PC-9 (cell line): ENCODE measurements at regions not wholly inside any gene's neighbourhood (a gene's known extent, or its start where the extent isn't known, plus 50 kb on each side); places are given as distances from the start of the nearest gene placed in this dataset.

Experiments
- BruUV-seq: library from RNA; stranded (reverse); fragments of 400-500 nt; replicated peaks from 2 replicates; lab custom pipeline; 2021; lab: Mats Ljungman, UMichigan
- CTCF ChIA-PET: fragments of 300-600 bp; sonication (Branson Sonifier 250); formaldehyde crosslinking; loops from one replicate; lab custom pipeline; 2022; ENCODE audit warnings: antibody characterized with exemption; lab: Charles Lee
- POLR2A ChIA-PET: fragments of 300-600 bp; sonication (Branson Sonifier 250); formaldehyde crosslinking; loops from one replicate; lab custom pipeline; 2022; ENCODE audit warnings: antibody characterized with exemption; ENCODE audit not compliant: unreplicated experiment; lab: Charles Lee
- DNase-seq, 2 experiments: peaks; one replicate each; pipeline versions ENCODE4 v3.0.0 to v3.0.0-alpha.2; 2015 to 2022; ENCODE audit warnings: mixed read lengths in 1 of 2
- H2AFZ ChIP-seq: fragments of 200-600 bp; sonication (generic); 2 replicates; pipeline ENCODE4 v1.8.1; 2017; ENCODE audit warnings: antibody characterized with exemption
- H3F3A ChIP-seq: fragments of 200-600 bp; sonication (generic); 2 replicates; pipeline ENCODE4 v1.8.1; 2017; ENCODE audit warnings: antibody characterized with exemption, mild to moderate bottlenecking, low read depth; ENCODE audit not compliant: insufficient read depth
- H3K27ac ChIP-seq: fragments of 200-600 bp; sonication (generic); 2 replicates; pipeline ENCODE4 v1.6.1; 2016; ENCODE audit warnings: mixed run types
- H3K27me3 ChIP-seq: fragments of 200-600 bp; sonication (generic); 2 replicates; pipeline ENCODE4 v1.6.1; 2016; ENCODE audit warnings: low read depth, mixed run types; ENCODE audit not compliant: insufficient read depth
- H3K36me3 ChIP-seq: fragments of 200-600 bp; sonication (generic); 2 replicates; pipeline ENCODE4 v1.6.1; 2016; ENCODE audit warnings: low read depth, mixed run types
- H3K4me1 ChIP-seq: fragments of 200-600 bp; sonication (generic); replicated peaks from 2 replicates; pipeline ENCODE4 v1.6.1; 2016; ENCODE audit warnings: mixed run types; ENCODE audit not compliant: insufficient read depth
- H3K4me2 ChIP-seq: fragments of 200-600 bp; sonication (generic); 2 replicates; pipeline ENCODE4 v1.6.1; 2017; ENCODE audit warnings: mixed run types
- H3K4me3 ChIP-seq: fragments of 200-600 bp; sonication (generic); 2 replicates; pipeline ENCODE4 v1.6.1; 2016; ENCODE audit warnings: mixed run types
- H3K79me2 ChIP-seq: fragments of 200-600 bp; sonication (generic); 2 replicates; pipeline ENCODE4 v1.6.1; 2017; ENCODE audit warnings: low read depth, mixed run types
- H3K9me2 ChIP-seq: fragments of 200-600 bp; sonication (generic); 2 replicates; pipeline ENCODE4 v1.8.1; 2017; ENCODE audit warnings: mild to moderate bottlenecking; ENCODE audit not compliant: insufficient read depth
- H3K9me3 ChIP-seq: fragments of 200-600 bp; sonication (generic); 2 replicates; pipeline ENCODE4 v1.8.1; 2016; ENCODE audit warnings: low read depth; ENCODE audit not compliant: insufficient read depth
- H4K20me1 ChIP-seq: fragments of 200-600 bp; sonication (generic); 2 replicates; pipeline ENCODE4 v1.8.1; 2017; ENCODE audit not compliant: insufficient read depth
- CTCF ChIP-seq: fragments of 200-600 bp; sonication (generic); conservative IDR thresholded peaks from 2 replicates; pipeline ENCODE4 v1.6.1; 2017; ENCODE audit warnings: mixed run types, antibody characterized with exemption, mild to moderate bottlenecking, moderate library complexity
- EZH2 ChIP-seq: fragments of 200-600 bp; sonication (generic); IDR thresholded peaks from 2 replicates; pipeline ENCODE4 v1.8.0; 2017; ENCODE audit warnings: antibody characterized with exemption, low read depth
- intact Hi-C: fragments of 100-400 bp; cut with micrococcal nuclease; formaldehyde crosslinking; loops from one replicate; pipeline ENCODE4 v1.10.0; 2022; ENCODE audit not compliant: unreplicated experiment

DNA sequence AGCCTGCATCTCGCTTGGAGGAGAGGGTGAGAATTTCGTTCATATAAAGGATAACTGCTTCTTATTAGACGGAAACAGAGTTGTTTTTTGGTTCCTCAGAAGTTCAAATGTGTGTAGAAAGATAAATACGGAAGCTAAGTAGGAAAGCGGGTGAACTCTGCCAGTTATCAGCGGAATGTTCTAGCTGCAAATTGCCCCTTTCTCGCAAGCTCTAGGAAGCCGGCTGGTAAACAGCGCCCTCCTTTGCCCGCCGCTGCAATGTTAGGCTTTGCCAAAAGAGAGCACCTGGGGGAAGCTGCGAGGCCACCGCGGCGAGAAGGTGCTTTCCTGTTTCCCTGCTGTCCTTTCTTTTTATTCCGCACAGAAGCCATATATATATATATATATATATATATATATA, 67.0 kb downstream of the IGLL5 start:
- no peaks in the 10 kb centered on the region for H3K79me2 ChIP-seq
- H3F3A ChIP-seq, result no peaks in the 10 kb centered on the region
- no peak overlapping the region for H3K4me2 ChIP-seq
- BruUV-seq, result no TSS peak
- no peaks in the 10 kb centered on the region for H3K36me3 ChIP-seq
- TF ChIP-seq EZH2 (no peak), CTCF (0 out of 2 replicates have a peak, but pooled peaks have one; percentile 19)
- H3K27ac ChIP-seq, result no peak overlapping the region
- H3K4me3 ChIP-seq, result no peak overlapping the region
- intact Hi-C loops, result loop anchor here (5.0 to 10.0 kb wide), 4 partner anchors 107 to 750 kb away; no protein-coding TSS in a partner anchor
- POLR2A ChIA-PET, result no interaction called here
- CTCF ChIA-PET, result interaction anchor here (0.6 to 0.7 kb wide), 2 partner anchors 176 to 180 kb away, joined by 3 to 4 read pairs; no protein-coding TSS in a partner anchor
- no peak overlapping the region for H2AFZ ChIP-seq
- no peak for DNase-seq
- H3K9me2 ChIP-seq, result no peaks in the 10 kb centered on the region
- H4K20me1 ChIP-seq, result no peaks in the 10 kb centered on the region
- peaks cover 28% of the 10 kb centered on the region for H3K27me3 ChIP-seq
- H3K4me1 ChIP-seq, result no peaks in the 10 kb centered on the region
- no peaks in the 10 kb centered on the region for H3K9me3 ChIP-seq

DNA sequence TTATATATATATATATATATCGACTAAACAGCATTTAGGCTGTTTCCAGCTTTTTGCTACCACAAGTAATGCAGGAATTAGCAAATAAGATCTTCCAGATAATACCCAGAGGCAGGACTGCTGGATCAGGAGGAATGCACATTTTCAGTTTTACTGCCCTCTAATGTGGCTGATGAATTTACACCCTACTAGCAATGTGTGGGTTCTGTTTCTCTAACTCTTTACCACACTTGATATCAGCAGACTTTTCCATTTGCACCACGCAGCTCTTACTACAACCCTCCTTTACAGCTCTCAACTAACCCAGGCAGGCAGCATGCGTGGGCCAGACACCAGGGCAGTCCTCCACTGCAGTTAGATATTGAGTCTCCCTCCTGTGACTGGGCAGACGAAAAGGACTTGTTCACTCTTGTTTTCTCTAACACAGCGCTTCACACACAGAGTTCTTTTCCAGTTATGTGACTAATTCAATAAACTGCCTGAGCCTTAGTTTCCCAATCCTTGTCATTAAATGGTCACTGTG, 67.7 kb downstream of the IGLL5 start:
- H4K20me1 ChIP-seq, result no peaks in the 10 kb centered on the region
- DNase-seq, result no peak

GRCh38 chr22:22955866-22956535, 68.4 kb downstream of the IGLL5 start:
- BruUV-seq, result no TSS peak
- Histone ChIP-seq H3K9me2 (no peaks in the 10 kb centered on the region), H3K36me3 (no peaks in the 10 kb centered on the region), H3K9me3 (no peaks in the 10 kb centered on the region), H3K27me3 (peaks cover 28% of the 10 kb centered on the region), H4K20me1 (no peaks in the 10 kb centered on the region), H3K4me3 (no peak overlapping the region), H2AFZ (no peak overlapping the region), H3K4me1 (no peaks in the 10 kb centered on the region), H3F3A (no peaks in the 10 kb centered on the region), H3K79me2 (no peaks in the 10 kb centered on the region), H3K4me2 (no peak overlapping the region), H3K27ac (no peak overlapping the region)
- CTCF ChIA-PET, result no interaction called here
- POLR2A ChIA-PET, result no interaction called here
- intact Hi-C loops, result loop anchor here (1.0 to 10.0 kb wide), 5 partner anchors 109 to 751 kb away; no protein-coding TSS in a partner anchor
- DNase-seq, result peak in 1 of 2 experiments; percentile 26
- TF ChIP-seq EZH2, result no peak
- TF ChIP-seq CTCF, result peak; percentile 84

More for the DNA sequence above, 67.7 kb downstream of the IGLL5 start:
- Histone ChIP-seq H3K9me3 (no peaks in the 10 kb centered on the region), H2AFZ (no peak overlapping the region), H3K9me2 (no peaks in the 10 kb centered on the region), H3K4me1 (no peaks in the 10 kb centered on the region), H3K27ac (no peak overlapping the region), H3K36me3 (no peaks in the 10 kb centered on the region), H3K79me2 (no peaks in the 10 kb centered on the region), H3K4me2 (no peak overlapping the region), H3K27me3 (peaks cover 28% of the 10 kb centered on the region), H3K4me3 (no peak overlapping the region), H3F3A (no peaks in the 10 kb centered on the region)
- no TSS peak for BruUV-seq
- ChIA-PET CTCF (interaction anchor here (0.6 kb wide), 1 partner anchor 181 kb away, joined by 3 read pairs; no protein-coding TSS in a partner anchor), POLR2A (no interaction called here)
- intact Hi-C loops, result loop anchor here (5.0 to 10.0 kb wide), 4 partner anchors 108 to 751 kb away; no protein-coding TSS in a partner anchor
- TF ChIP-seq EZH2, result no peak
- TF ChIP-seq CTCF, result no peak
